Activated T-cell treated with anti-CD3 and anti-CD28 coated beads, Interleukin-2, amount 50 U/mL, for 48 hours (primary cell): ENCODE measurements at regions not wholly inside any gene's neighbourhood (a gene's known extent, or its start where the extent isn't known, plus 50 kb on each side); places are given as distances from the start of the nearest gene placed in this dataset.

ENCODE experiments used
- DNase-seq, 2 experiments: peaks; one replicate each; pipeline ENCODE4 v3.0.0-alpha.2; 2020

DNA sequence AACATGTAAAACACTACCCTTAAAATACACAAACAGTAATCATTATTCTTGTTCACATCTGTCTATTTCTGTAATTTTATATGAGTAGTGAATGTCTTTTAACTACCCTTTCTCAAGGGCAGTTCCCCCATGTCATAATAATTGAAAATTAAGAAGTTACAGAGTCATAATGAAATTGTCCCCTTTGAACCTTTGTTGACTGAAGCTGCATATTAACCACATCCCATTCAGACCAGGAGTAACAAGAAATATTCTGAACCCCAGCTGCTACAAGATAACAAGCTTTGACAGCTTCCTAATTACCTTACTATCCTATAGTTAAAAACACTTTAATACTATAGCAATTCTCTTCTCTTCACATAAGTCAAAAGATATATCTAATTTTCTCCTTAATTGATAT, 635.9 kb upstream of the SUCLG2 start:
- DNase-seq: no peak

DNA sequence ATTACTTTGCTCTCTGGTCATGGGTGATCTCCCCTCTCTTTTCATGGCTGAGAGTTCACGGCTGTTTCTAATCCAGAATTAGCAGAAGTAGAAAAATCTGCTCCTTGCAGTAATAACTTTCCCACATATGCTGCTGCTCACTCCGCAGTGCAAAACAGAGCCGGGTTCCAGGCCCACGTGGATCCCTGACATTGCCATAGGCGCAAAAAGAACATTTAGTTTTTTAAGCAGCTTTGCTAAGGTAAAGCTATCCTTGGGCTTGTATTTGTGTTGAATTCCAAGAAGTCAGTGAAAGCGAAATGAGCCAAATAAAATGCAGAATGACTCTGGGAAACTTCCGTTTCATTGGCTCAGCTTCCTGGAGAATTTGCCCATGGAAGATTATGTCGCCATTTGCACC, 633.7 kb upstream of the SUCLG2 start:
- no peak for DNase-seq

GRCh38 chr3:68287101-68287500, 632.7 kb upstream of the SUCLG2 start:
- no peak for DNase-seq

DNA sequence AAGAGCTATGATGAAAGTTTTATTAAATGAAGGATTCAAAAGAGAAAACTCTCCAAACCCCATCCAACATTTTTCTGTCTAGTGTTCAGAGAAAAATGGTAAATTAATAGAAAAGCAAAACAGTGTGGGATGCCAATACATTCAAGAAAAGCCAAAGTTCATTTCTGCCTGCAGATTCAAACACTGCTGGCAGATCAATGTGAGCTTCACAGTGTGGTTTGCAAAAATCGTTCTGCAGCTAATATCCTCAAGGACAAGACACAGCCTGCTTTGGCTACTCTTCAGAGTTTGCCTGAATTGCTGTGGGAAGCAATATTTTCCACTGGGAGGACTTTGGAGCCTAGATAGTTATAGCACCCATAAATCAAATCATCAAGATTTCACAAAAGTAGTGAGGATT, 619.9 kb upstream of the SUCLG2 start:
- DNase-seq: no peak

DNA sequence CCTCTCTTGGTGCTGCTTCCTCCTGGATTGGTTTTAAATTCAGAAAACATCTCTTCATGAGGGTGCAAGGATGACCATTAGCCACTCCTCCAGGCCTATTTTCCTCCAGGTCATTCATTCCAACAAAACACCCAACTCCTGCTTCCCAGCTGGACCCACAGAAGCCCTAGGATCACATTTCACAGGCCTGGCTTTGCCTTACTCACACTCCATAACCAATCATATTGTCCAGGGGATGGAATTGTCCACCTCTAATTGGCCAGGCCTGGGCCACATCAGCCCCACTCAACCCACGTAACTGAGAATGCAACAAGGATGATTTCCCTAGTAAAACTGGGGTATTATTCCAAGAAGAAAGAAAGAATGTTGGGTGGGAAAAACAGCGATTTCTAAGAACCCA, 616.7 kb upstream of the SUCLG2 start:
- DNase-seq: no peak

DNA sequence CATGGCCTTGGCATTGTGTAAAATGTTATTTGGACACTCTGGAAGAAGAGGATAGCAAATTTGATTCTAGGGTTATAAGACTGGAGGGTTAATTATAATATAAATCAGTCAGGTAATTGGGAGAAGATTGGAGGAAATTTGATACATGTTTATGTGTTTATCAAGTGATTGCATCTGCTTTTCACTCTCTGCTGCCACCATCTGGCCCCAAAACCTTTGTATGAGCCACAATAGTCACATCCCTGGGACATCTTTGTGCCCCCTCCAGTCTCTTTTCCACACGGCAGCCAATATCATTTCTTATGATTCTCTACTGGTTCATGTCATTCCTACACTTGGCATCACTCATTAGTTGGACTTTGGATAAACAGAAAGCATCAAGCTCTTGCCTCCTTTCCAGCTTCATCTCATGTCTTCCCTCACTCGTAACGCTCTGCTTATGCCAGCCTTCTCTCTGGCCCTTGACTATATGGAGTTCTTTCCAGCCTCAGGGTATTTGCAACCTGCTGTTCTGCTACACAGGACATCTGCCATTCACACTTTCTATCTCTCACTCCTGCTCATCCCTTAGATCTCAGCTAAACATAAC, 602.3 kb upstream of the SUCLG2 start:
- peak; percentile 24 for DNase-seq

DNA sequence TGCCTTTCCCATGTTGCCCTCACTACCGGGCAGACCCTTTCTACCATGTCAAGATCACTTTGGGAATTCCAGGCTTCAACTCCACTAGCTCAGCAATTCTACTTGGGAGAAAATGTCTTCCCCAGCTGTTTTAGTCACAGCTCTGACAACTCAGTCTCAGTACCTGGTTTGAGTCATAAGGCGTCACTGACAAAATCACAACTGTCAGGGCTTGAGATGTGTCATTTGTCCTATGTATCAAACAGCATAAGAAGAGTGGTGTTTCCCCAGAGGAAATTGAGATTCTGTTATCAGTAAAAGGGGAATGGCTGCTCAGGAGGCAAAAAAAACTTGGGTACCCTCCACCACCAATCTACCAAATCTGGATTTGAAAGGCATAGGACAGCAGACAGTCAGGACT, 594.9 kb upstream of the SUCLG2 start:
- DNase-seq: peak; percentile 35 to 42

DNA sequence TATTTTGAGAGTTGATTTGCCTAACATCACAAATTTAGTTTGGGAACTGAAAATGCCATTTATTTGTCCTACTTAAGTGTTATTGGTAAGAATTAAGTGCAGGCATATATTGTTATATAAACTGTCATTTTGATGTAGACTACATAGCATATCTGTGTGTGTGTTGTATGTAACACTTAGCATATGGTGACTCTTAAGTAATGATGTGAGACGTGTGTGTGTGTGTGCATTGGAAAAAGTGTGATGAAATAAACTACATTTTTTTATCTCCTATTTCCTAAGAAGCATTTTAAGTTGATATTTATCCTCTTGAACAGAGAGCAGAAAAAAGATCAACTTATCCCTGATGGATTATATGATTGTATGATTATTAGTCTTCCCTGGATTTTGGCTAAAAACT, 588.2 kb upstream of the SUCLG2 start:
- no peak for DNase-seq

- no peak for DNase-seq
Observed at GRCh38 chr3:68239542-68239941, 585.1 kb upstream of the SUCLG2 start.

GRCh38 chr3:68234076-68234780, 579.8 kb upstream of the SUCLG2 start:
- no peak for DNase-seq

- DNase-seq: no peak
Observed at GRCh38 chr3:68228856-68229255, 574.4 kb upstream of the SUCLG2 start.

DNA sequence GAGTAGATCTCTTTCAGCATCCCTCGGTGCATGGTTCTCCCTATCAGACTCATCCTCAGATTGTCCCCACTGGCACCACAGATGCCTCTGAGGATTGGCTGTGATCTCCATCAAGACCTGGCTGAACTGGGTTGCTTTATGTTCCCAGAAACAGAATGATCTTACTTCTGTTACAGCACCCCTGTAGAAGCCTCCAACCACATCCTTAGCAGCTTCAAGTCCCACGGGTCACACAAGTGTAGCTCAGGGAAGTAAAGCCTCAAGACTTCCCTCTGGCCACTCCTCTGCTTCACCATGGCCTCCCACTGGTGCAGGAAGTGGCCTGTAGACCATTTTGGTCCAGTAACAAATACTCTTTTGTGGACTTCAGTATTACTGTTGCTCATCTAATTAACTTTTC, 566.4 kb upstream of the SUCLG2 start:
- DNase-seq: no peak

- DNase-seq: no peak
Observed at GRCh38 chr3:68211637-68212036, 557.2 kb upstream of the SUCLG2 start.

- no peak for DNase-seq
Observed at GRCh38 chr3:68210635-68211034, 556.2 kb upstream of the SUCLG2 start.

GRCh38 chr3:68207327-68207726, 552.9 kb upstream of the SUCLG2 start:
- no peak for DNase-seq

GRCh38 chr3:68206524-68207117, 552.2 kb upstream of the SUCLG2 start:
- peak in 1 of 2 experiments; percentile 15 for DNase-seq

- no peak for DNase-seq
Observed at GRCh38 chr3:68186733-68187132, 532.3 kb upstream of the SUCLG2 start.

- DNase-seq: no peak
Observed at GRCh38 chr3:68176600-68176999, 522.2 kb upstream of the SUCLG2 start.

- DNase-seq: no peak
Observed at GRCh38 chr3:68173012-68173634, 518.7 kb upstream of the SUCLG2 start.

DNA sequence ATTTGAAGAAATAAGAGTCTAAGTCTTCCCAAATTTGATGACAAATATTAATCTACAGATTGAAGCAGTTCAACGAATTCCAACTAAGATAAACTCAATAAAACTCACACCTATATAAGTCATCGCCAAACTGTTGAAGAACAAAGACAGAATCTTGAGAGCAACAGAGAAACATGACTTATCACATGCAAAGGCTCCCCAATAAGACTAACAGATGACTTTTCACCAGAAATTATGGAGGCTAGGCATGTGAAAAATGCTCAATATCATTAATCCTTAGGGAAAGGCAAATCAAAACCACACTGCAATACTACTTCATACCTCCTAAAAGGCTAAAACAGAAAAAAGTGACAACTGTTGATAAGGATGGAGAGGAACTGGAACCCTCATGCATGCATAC, 517.6 kb upstream of the SUCLG2 start:
- DNase-seq: no peak

DNA sequence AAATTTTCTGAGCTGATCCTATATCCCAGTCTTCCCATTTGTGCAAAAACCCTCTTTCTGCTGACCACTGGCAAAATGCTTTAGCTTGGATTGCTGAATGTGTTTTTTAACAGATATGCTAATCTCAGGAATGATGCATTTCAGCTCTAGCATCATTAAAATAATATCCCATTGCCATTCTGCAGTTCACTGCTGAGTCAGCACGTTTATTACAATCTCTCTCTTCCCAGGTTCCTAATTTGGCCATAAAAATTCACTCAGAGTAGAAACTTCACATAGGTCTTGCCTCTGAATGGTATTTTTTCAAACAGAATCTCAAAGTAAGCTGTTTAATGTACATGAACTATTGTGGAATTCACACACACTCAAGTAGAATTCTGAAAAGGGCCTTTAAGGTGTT, 509.6 kb upstream of the SUCLG2 start:
- no peak for DNase-seq

DNA sequence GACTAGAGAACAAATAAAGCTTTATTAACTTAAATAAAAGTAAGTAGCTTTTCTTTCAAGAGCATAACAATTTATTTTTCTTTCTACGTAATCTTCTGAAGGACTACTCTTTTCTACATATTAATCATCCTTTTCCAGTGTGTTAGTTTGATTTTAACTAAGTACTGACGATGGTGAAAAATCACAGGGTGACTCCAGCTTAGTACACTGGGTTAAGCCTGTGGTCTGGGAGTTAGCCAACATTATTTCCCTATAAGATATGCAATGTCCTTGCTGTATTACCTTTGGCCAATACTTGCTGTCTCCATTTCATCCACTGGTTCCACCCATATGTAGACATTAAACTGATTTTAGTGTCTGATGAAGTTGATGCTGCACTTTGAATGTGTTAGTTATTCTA, 508.6 kb upstream of the SUCLG2 start:
- no peak for DNase-seq

DNA sequence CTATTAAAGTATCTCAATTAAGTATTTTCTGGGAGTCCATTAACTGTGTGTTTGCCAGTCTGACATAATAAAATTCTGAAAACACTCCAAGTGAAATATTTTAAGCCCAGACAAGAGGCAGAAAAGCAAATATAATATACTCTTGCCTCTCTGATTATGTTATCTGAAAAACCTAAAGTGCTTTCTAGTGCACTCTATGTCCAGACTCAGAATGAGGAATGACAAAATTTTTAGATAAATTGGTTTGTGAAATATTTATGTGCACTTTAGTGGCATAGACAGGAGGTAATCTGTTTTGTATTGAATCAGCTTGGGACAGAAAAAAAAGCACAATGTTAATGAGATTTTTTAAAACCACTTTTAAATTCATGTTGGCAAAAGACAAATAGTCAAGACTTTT, 508.2 kb upstream of the SUCLG2 start:
- DNase-seq: no peak

GRCh38 chr3:68151359-68151758, 496.9 kb upstream of the SUCLG2 start:
- no peak for DNase-seq
